Endothelial cell of umbilical vein (primary cell): ENCODE measurements at regions not wholly inside any gene's neighbourhood (a gene's known extent, or its start where the extent isn't known, plus 50 kb on each side); places are given as distances from the start of the nearest gene placed in this dataset.

ENCODE experiments used
- BruUV-seq: library from RNA; stranded (reverse); fragments of 400-500 nt; replicated peaks from 2 replicates; lab custom pipeline; 2021; lab: Mats Ljungman, UMichigan
- CTCF ChIA-PET: fragments of 300-600, 350-600 bp; sonication (Branson Sonifier 250); formaldehyde crosslinking; loops from one replicate; lab custom pipeline; 2021; ENCODE audit warnings: antibody characterized with exemption, inconsistent platforms; lab: Charles Lee
- POLR2A ChIA-PET: fragments of 300-600, 350-600 bp; sonication (Branson Sonifier 250); formaldehyde crosslinking; loops from one replicate; lab custom pipeline; 2021; ENCODE audit warnings: antibody characterized with exemption, inconsistent platforms; lab: Charles Lee
- DNase-seq: peaks from one replicate; pipeline ENCODE4 v3.0.0-alpha.2; 2011; ENCODE audit warnings: low read depth, low spot score
- FAIRE-seq: peaks from 2 replicates; lab custom pipeline; 2011; peaks lifted over from hg19 to GRCh38; lab: Jason Lieb, UNC
- H2AFZ ChIP-seq: 2 replicates; pipeline ENCODE4 v1.6.0; 2012; ENCODE audit warnings: low read depth, low read length, control low read depth, inconsistent platforms
- H3K27ac ChIP-seq: 2 replicates; pipeline ENCODE4 v1.5.1; 2011; ENCODE audit warnings: low read depth, mild to moderate bottlenecking, control low read depth, low read length, moderate library complexity; ENCODE audit not compliant: insufficient read depth
- H3K27me3 ChIP-seq, 2 experiments: 2 replicates each; pipeline versions ENCODE4 v1.6.0 to v1.6.1; 2011; ENCODE audit warnings: low read length in 2 of 2, mixed read lengths in 1 of 2; ENCODE audit not compliant: control insufficient read depth in 2 of 2, insufficient read depth in 2 of 2
- H3K36me3 ChIP-seq, 2 experiments: 2 replicates in 1 of 2; 3 replicates in 1 of 2; pipeline ENCODE4 v1.5.1; 2011; ENCODE audit warnings: low read length in 2 of 2, mild to moderate bottlenecking in 1 of 2, moderate library complexity in 1 of 2; ENCODE audit not compliant: control insufficient read depth in 2 of 2, insufficient read depth in 2 of 2; ENCODE audit errors: extremely low read depth in 1 of 2
- H3K4me1 ChIP-seq: 3 replicates; pipeline ENCODE4 v1.5.1; 2011; ENCODE audit warnings: mild to moderate bottlenecking, low read length; ENCODE audit not compliant: control insufficient read depth, insufficient read depth; ENCODE audit errors: extremely low read depth
- H3K4me2 ChIP-seq: 2 replicates; pipeline ENCODE4 v1.6.1; 2011; ENCODE audit warnings: low read length, control low read depth, mixed read lengths; ENCODE audit not compliant: insufficient read depth
- H3K4me3 ChIP-seq, 3 experiments: fragments of 200-600 bp in 1 of 3; sonication (generic), shearing (Covaris generic) in 1 of 3; replicated peaks in 1 of 3; 2 replicates each; pipeline ENCODE4 v1.5.1; 2011 to 2016; ENCODE audit warnings: control low read depth in 3 of 3, low read length in 3 of 3, mild to moderate bottlenecking in 2 of 3, inconsistent platforms in 1 of 3, low read depth in 1 of 3, moderate library complexity in 1 of 3; ENCODE audit not compliant: insufficient read depth in 1 of 3
- H3K79me2 ChIP-seq: 2 replicates; pipeline ENCODE4 v1.6.0; 2012; ENCODE audit warnings: low read length, inconsistent platforms; ENCODE audit not compliant: control insufficient read depth, insufficient read depth
- H3K9ac ChIP-seq: replicated peaks from 2 replicates; pipeline ENCODE3; 2011; ENCODE audit warnings: low read length, control low read depth; ENCODE audit not compliant: insufficient read depth; ENCODE audit errors: extremely low read depth
- H3K9me1 ChIP-seq: replicated peaks from 3 replicates; pipeline ENCODE4 v1.6.0; 2011; ENCODE audit warnings: mild to moderate bottlenecking, low read length; ENCODE audit not compliant: control insufficient read depth, insufficient read depth; ENCODE audit errors: extremely low read depth
- H3K9me3 ChIP-seq: replicated peaks from 2 replicates; pipeline ENCODE4 v1.5.1; 2012; ENCODE audit warnings: low read length, inconsistent platforms; ENCODE audit not compliant: control insufficient read depth, insufficient read depth
- H4K20me1 ChIP-seq: replicated peaks from 2 replicates; pipeline ENCODE3; 2011; ENCODE audit warnings: mild to moderate bottlenecking, low read length; ENCODE audit not compliant: control insufficient read depth, insufficient read depth; ENCODE audit errors: extremely low read depth
- CTCF ChIP-seq, 2 donors: IDR thresholded peaks; 1 replicate in 1 of 2; 2 replicates in 1 of 2; pipeline ENCODE4 v1.5.1; 2011; ENCODE audit warnings: low read length in 2 of 2, mild to moderate bottlenecking in 2 of 2, moderate library complexity in 2 of 2, control low read depth in 1 of 2, inconsistent platforms in 1 of 2, low read depth in 1 of 2; ENCODE audit not compliant: insufficient read depth in 1 of 2; ENCODE audit errors: extremely low read depth in 1 of 2
- EZH2 ChIP-seq: IDR thresholded peaks from 2 replicates; pipeline ENCODE4 v1.6.1; 2012; ENCODE audit warnings: borderline replicate concordance, low read depth, mild to moderate bottlenecking, moderate library complexity, low read length, inconsistent platforms; ENCODE audit not compliant: severe bottlenecking
- FOS ChIP-seq: IDR thresholded peaks from 2 replicates; pipeline ENCODE4 v1.6.1; 2011; ENCODE audit warnings: mild to moderate bottlenecking, low read length, moderate library complexity, borderline replicate concordance; ENCODE audit not compliant: insufficient read depth
- GATA2 ChIP-seq: IDR thresholded peaks from 2 replicates; pipeline ENCODE4 v1.7.0; 2011; ENCODE audit warnings: low read depth, mild to moderate bottlenecking, moderate library complexity, mixed read lengths, low read length; ENCODE audit not compliant: insufficient read length, insufficient read depth
- JUN ChIP-seq: IDR thresholded peaks from 2 replicates; pipeline ENCODE4 v1.6.1; 2011; ENCODE audit warnings: borderline replicate concordance, low read depth; ENCODE audit not compliant: insufficient read length, insufficient read depth
- MAX ChIP-seq: IDR thresholded peaks from 2 replicates; pipeline ENCODE4 v1.6.1; 2011; ENCODE audit not compliant: insufficient read depth, insufficient read length
- MYC ChIP-seq: IDR thresholded peaks from one replicate; pipeline ENCODE4 v1.6.1; 2011; ENCODE audit warnings: mild to moderate bottlenecking, low read depth, low read length
- POLR2A ChIP-seq: IDR thresholded peaks from 2 replicates; pipeline ENCODE4 v1.6.1; 2012; ENCODE audit warnings: low read depth, mild to moderate bottlenecking, control low read depth, low read length
- POLR2AphosphoS5 ChIP-seq: IDR thresholded peaks from 2 replicates; pipeline ENCODE4 v1.6.1; 2012; ENCODE audit warnings: low read depth, mild to moderate bottlenecking, control low read depth, low read length, moderate library complexity; ENCODE audit not compliant: insufficient read depth
- dilution Hi-C: fragments of 300-500 bp; cut with MboI; formaldehyde crosslinking; loops from one replicate; pipeline ENCODE4 v1.15.0; 2019; ENCODE audit warnings: low sequenced_read_pairs; ENCODE audit not compliant: extremely low pct_ligation_motif_present
- intact Hi-C: fragments of 100-400 bp; cut with micrococcal nuclease; formaldehyde crosslinking; loops from one replicate; pipeline ENCODE4 v1.10.0; 2022

GRCh38 chr11:92804388-92804966 lies 165.0 kb upstream of the MTNR1B start:
- H3K9me1 ChIP-seq = no peaks in the 10 kb centered on the region
- no peak overlapping the region for H3K4me2 ChIP-seq
- TF ChIP-seq GATA2 = no peak
- no peak for TF ChIP-seq MYC
- no peak for TF ChIP-seq POLR2AphosphoS5
- TF ChIP-seq FOS = no peak
- no peak for TF ChIP-seq MAX
- no peak for TF ChIP-seq POLR2A
- no peak for TF ChIP-seq CTCF (IDR thresholded peaks at IDR 0.05; ENCODE audit: extremely low read depth in 1 of 2, insufficient read depth in 1 of 2, low read depth in 1 of 2, low read length in 2 of 2)
- no peak for TF ChIP-seq EZH2
- no peak for TF ChIP-seq JUN
- no peaks in the 10 kb centered on the region for H3K27me3 ChIP-seq
- H4K20me1 ChIP-seq = no peaks in the 10 kb centered on the region
- no peaks in the 10 kb centered on the region for H3K36me3 ChIP-seq
- no peak overlapping the region for H3K9ac ChIP-seq
- no peak for DNase-seq
- POLR2A ChIA-PET = no interaction called here
- H3K4me3 ChIP-seq = no peak overlapping the region
- H3K79me2 ChIP-seq = no peaks in the 10 kb centered on the region
- CTCF ChIA-PET = no interaction called here
- BruUV-seq = no TSS peak
- no peaks in the 10 kb centered on the region for H3K4me1 ChIP-seq
- intact Hi-C loops (no loop called here), dilution Hi-C loops (no loop called here)
- no peak overlapping the region for H3K27ac ChIP-seq
- no peak for FAIRE-seq
- peaks cover 2% of the 10 kb centered on the region for H3K9me3 ChIP-seq
- H2AFZ ChIP-seq = no peak overlapping the region
